CD14-positive monocyte (primary cell): ENCODE measurements at regions not wholly inside any gene's neighbourhood (a gene's known extent, or its start where the extent isn't known, plus 50 kb on each side); places are given as distances from the start of the nearest gene placed in this dataset.

Source experiments
- DNase-seq, 3 donors: peaks; one replicate each; pipeline ENCODE4 v3.0.0-alpha.2; 2011 to 2022
- H2AFZ ChIP-seq: 2 replicates; pipeline ENCODE4 v1.6.0; 2012; ENCODE audit warnings: mild to moderate bottlenecking, low read depth, low read length, inconsistent platforms; ENCODE audit not compliant: insufficient read depth, poor library complexity, severe bottlenecking
- H3K27ac ChIP-seq, 2 donors: 1 replicate in 1 of 2; 2 replicates in 1 of 2; pipeline ENCODE4 v1.5.1; 2012 to 2013; ENCODE audit warnings: low read length in 2 of 2, control low read depth in 1 of 2, inconsistent platforms in 1 of 2, low read depth in 1 of 2, mild to moderate bottlenecking in 1 of 2
- H3K27me3 ChIP-seq, 2 donors: one replicate each; pipeline versions ENCODE4 v1.6.0 to v1.6.1; 2011 to 2013; ENCODE audit warnings: low read length in 2 of 2; ENCODE audit not compliant: control insufficient read depth in 2 of 2, insufficient read depth in 2 of 2
- H3K36me3 ChIP-seq, 2 donors: replicated peaks in 1 of 2; 1 replicate in 1 of 2; 2 replicates in 1 of 2; pipeline versions ENCODE4 v1.5.1 to v1.6.1; 2012 to 2013; ENCODE audit warnings: low read length in 2 of 2, control low read depth in 1 of 2, inconsistent platforms in 1 of 2, mild to moderate bottlenecking in 1 of 2; ENCODE audit not compliant: insufficient read depth in 2 of 2, control insufficient read depth in 1 of 2
- H3K4me1 ChIP-seq, 2 donors: 1 replicate in 1 of 2; 2 replicates in 1 of 2; pipeline versions ENCODE4 v1.5.1 to v1.6.1; 2012 to 2013; ENCODE audit warnings: low read length in 2 of 2, control low read depth in 1 of 2, inconsistent platforms in 1 of 2, mild to moderate bottlenecking in 1 of 2, moderate library complexity in 1 of 2; ENCODE audit not compliant: insufficient read depth in 2 of 2, control insufficient read depth in 1 of 2
- H3K4me2 ChIP-seq: replicated peaks from 2 replicates; pipeline ENCODE3; 2012; ENCODE audit warnings: low read length, moderate library complexity, mild to moderate bottlenecking; ENCODE audit not compliant: poor library complexity, severe bottlenecking; ENCODE audit errors: extremely low read depth
- H3K4me3 ChIP-seq, 3 experiments: fragments of 200-600 bp in 1 of 3; sonication (generic) in 1 of 3; replicated peaks in 1 of 3; 1 replicate in 2 of 3; 2 replicates in 1 of 3; pipeline ENCODE4 v1.5.1; 2011 to 2013; ENCODE audit warnings: low read length in 3 of 3, mild to moderate bottlenecking in 3 of 3, control low read depth in 2 of 3, low read depth in 2 of 3, inconsistent platforms in 1 of 3, moderate library complexity in 1 of 3
- H3K79me2 ChIP-seq: 2 replicates; pipeline ENCODE4 v1.6.0; 2012; ENCODE audit warnings: mild to moderate bottlenecking, control low read depth, inconsistent platforms, low read length, moderate library complexity; ENCODE audit not compliant: insufficient read depth
- H3K9ac ChIP-seq: 2 replicates; pipeline ENCODE4 v1.6.0; 2017; ENCODE audit warnings: low read length, mild to moderate bottlenecking; ENCODE audit not compliant: insufficient read depth, poor library complexity, severe bottlenecking
- H3K9me3 ChIP-seq, 2 donors: replicated peaks in 1 of 2; 1 replicate in 1 of 2; 2 replicates in 1 of 2; pipeline versions ENCODE4 v1.5.1 to v1.6.1; 2012 to 2013; ENCODE audit warnings: low read length in 2 of 2, control low read depth in 1 of 2; ENCODE audit not compliant: control insufficient read depth in 1 of 2, insufficient read depth in 1 of 2
- H4K20me1 ChIP-seq: 2 replicates; pipeline ENCODE4 v1.6.0; 2012; ENCODE audit warnings: mild to moderate bottlenecking, low read length, control low read depth, moderate library complexity; ENCODE audit not compliant: insufficient read depth
- H3K27ac Mint-ChIP-seq, 7 donors: one replicate each; pipeline ENCODE4 v1.8.0; 2020; ENCODE audit warnings: mild to moderate bottlenecking in 7 of 7, mixed read lengths in 7 of 7, moderate library complexity in 6 of 7, inconsistent platforms in 2 of 7
- H3K27me3 Mint-ChIP-seq, 3 donors: one replicate each; pipeline ENCODE4 v1.8.0; 2021 to 2022; ENCODE audit warnings: low read depth in 3 of 3, mild to moderate bottlenecking in 3 of 3, mixed read lengths in 3 of 3, moderate library complexity in 3 of 3, inconsistent platforms in 1 of 3
- H3K36me3 Mint-ChIP-seq, 2 donors: one replicate each; pipeline ENCODE4 v1.8.0; 2020; ENCODE audit warnings: mixed read lengths in 2 of 2, inconsistent platforms in 1 of 2, mild to moderate bottlenecking in 1 of 2
- H3K4me1 Mint-ChIP-seq: one replicate; pipeline ENCODE4 v1.8.0; 2020; ENCODE audit warnings: mild to moderate bottlenecking, mixed read lengths
- H3K4me3 Mint-ChIP-seq, 2 donors: one replicate each; pipeline ENCODE4 v1.8.0; 2020; ENCODE audit warnings: mild to moderate bottlenecking in 2 of 2, mixed read lengths in 2 of 2, moderate library complexity in 1 of 2
- H3K9me3 Mint-ChIP-seq, 7 donors: one replicate each; pipeline ENCODE4 v1.8.0; 2020 to 2022; ENCODE audit warnings: mixed read lengths in 7 of 7, mild to moderate bottlenecking in 6 of 7, moderate library complexity in 6 of 7, inconsistent platforms in 2 of 7
- WGBS: methylation state at CpG from one replicate; pipeline ENCODE4 v1.1.5; 2013; ENCODE audit warnings: missing lambda C conversion rate; ENCODE audit not compliant: insufficient coverage; 5-methylcytosine and 5-hydroxymethylcytosine counted together
- intact Hi-C, 2 donors: fragments of 100-400 bp; cut with micrococcal nuclease; formaldehyde crosslinking; loops; one replicate each; pipeline versions ENCODE4 v1.15.0 to v1.15.1; 2023
- TF ChIP-seq, protein P1 (sequence below): fragments of 200-600 bp; IDR thresholded peaks from one replicate; pipeline ENCODE4 v1.8.0; 2022; ENCODE audit warnings: antibody characterized with exemption, mild to moderate bottlenecking

DNA sequence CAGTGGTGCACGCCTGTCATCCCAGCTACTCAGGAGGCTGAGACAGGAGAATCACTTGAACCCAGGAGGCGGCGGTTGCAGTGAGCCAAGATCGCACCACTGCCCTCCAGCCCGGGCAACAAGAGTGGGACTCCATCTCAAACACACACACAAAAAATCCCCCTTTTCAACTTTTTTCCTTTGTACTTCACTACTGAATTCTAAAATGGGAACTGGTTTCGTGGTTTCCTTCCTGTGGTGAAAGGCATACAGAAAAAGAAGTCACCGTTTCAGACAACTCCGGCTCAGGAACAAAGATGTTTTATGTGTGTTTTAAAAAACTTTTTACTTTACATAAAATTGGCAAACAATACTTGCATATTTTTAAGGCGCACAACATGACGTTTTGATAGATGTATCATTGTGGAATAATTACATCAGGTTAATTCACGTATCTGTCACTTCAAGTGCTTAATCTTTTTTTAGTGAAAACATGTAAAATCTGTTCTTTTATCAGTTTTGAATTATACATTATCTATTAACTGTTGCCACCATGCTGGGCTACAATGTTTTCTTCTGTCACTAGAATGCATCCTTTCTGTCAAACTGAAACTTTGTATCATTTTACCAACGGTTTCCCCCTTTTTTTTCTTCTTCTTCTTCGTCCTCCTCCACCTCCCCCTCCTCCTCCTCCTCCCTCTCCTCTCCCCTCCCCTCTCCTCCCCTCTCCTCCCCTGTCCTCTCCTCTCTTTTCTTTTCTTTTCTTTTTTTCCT is 186.0 kb downstream of the CRLF2 start:
- H4K20me1 ChIP-seq, result no peaks in the 10 kb centered on the region
- intact Hi-C loops, result no loop called here
- peaks cover 26 to 35% of the 10 kb centered on the region in 2 donors for H3K4me1 ChIP-seq
- H3K27ac ChIP-seq, result peak overlapping the region; percentile 57 to 59
- Mint-ChIP-seq H3K27me3 (peaks cover 0 to 2% (median under 1%) of the 10 kb centered on the region in 3 donors), H3K9me3 (peaks cover 0 to 3% (median 0%) of the 10 kb centered on the region in 7 donors), H3K27ac (peak overlapping the region; percentile 35 to 84 (median 71)), H3K36me3 (no peaks in the 10 kb centered on the region), H3K4me1 (peaks cover 49% of the 10 kb centered on the region), H3K4me3 (peak overlapping the region; percentile 66 to 84)
- no peaks in the 10 kb centered on the region for H3K79me2 ChIP-seq
- peak overlapping the region; percentile 67 for H2AFZ ChIP-seq
- H3K36me3 ChIP-seq, result no peaks in the 10 kb centered on the region
- H3K4me3 ChIP-seq, result peak overlapping the region; percentile 25 to 71 (median 30)
- TF ChIP-seq, protein P1, sequence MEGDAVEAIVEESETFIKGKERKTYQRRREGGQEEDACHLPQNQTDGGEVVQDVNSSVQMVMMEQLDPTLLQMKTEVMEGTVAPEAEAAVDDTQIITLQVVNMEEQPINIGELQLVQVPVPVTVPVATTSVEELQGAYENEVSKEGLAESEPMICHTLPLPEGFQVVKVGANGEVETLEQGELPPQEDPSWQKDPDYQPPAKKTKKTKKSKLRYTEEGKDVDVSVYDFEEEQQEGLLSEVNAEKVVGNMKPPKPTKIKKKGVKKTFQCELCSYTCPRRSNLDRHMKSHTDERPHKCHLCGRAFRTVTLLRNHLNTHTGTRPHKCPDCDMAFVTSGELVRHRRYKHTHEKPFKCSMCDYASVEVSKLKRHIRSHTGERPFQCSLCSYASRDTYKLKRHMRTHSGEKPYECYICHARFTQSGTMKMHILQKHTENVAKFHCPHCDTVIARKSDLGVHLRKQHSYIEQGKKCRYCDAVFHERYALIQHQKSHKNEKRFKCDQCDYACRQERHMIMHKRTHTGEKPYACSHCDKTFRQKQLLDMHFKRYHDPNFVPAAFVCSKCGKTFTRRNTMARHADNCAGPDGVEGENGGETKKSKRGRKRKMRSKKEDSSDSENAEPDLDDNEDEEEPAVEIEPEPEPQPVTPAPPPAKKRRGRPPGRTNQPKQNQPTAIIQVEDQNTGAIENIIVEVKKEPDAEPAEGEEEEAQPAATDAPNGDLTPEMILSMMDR, result no peak
- 0% methylated on average over 6 of the region's 13 CpGs for WGBS
- peak; percentile 30 to 56 (median 45) for DNase-seq
- H3K9ac ChIP-seq, result peak overlapping the region; percentile 29
- peak overlapping the region; percentile 77 for H3K4me2 ChIP-seq
- H3K27me3 ChIP-seq, result no peaks in the 10 kb centered on the region
- peaks cover 4 to 5% of the 10 kb centered on the region in 2 donors for H3K9me3 ChIP-seq

DNA sequence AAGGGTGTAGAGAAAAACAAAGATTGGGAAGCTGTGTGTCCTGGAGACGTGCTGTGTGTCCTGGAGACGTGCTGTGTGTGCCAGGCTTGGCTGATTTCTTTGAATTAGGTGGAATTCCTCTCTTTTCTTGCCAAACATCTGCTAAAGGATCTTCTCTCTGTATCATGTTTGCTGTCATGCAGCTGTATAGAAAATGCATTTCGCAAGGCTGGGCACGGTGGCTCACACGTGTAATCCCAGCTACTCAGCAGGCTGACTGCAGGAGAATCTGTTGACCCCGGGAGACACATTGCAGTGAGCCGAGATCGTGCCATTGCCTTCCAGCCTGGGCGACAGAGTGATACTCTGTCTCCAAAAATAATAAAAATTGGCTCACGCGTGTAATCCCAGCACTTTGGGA is 187.0 kb downstream of the CRLF2 start:
- H3K9me3 Mint-ChIP-seq, result peaks cover 0 to 3% (median 0%) of the 10 kb centered on the region in 7 donors
- no peak for DNase-seq
- H3K27ac Mint-ChIP-seq, result peak overlapping the region in 5 of 7 donors; percentile 30 to 50 (median 40)
- H2AFZ ChIP-seq, result peak overlapping the region; percentile 29
- no peaks in the 10 kb centered on the region for H3K79me2 ChIP-seq
- WGBS, result 48% methylated on average over 9 of the region's 11 CpGs
- H3K4me3 ChIP-seq, result no peak overlapping the region
- H3K9ac ChIP-seq, result no peak overlapping the region
- no peaks in the 10 kb centered on the region for H3K27me3 ChIP-seq
- no peaks in the 10 kb centered on the region for H4K20me1 ChIP-seq
- no peak overlapping the region for H3K4me2 ChIP-seq
- H3K9me3 ChIP-seq, result peaks cover 12 to 13% of the 10 kb centered on the region in 2 donors
- TF ChIP-seq, protein P1, result no peak
- peak overlapping the region in 1 of 2 donors; percentile 37 for H3K4me3 Mint-ChIP-seq
- peaks cover 49% of the 10 kb centered on the region for H3K4me1 Mint-ChIP-seq
- H3K27ac ChIP-seq, result peak overlapping the region in 1 of 2 donors; percentile 14
- intact Hi-C loops, result no loop called here
- peaks cover 26 to 35% of the 10 kb centered on the region in 2 donors for H3K4me1 ChIP-seq
- no peaks in the 10 kb centered on the region for H3K36me3 ChIP-seq
- no peaks in the 10 kb centered on the region for H3K36me3 Mint-ChIP-seq
- H3K27me3 Mint-ChIP-seq, result peaks cover 0 to 2% (median 0%) of the 10 kb centered on the region in 3 donors
